CD4-positive, alpha-beta T cell treated with Interleukin-15 for 1 hour (primary cell): ENCODE measurements at regions not wholly inside any gene's neighbourhood (a gene's known extent, or its start where the extent isn't known, plus 50 kb on each side); places are given as distances from the start of the nearest gene placed in this dataset.

Experiments used
- DNase-seq: peaks from one replicate; pipeline ENCODE4 v3.0.0-alpha.2; 2020

- no peak for DNase-seq
These were observed 78.1 kb upstream of the PELI1 start for GRCh38 chr2:64222351-64222750.

DNA sequence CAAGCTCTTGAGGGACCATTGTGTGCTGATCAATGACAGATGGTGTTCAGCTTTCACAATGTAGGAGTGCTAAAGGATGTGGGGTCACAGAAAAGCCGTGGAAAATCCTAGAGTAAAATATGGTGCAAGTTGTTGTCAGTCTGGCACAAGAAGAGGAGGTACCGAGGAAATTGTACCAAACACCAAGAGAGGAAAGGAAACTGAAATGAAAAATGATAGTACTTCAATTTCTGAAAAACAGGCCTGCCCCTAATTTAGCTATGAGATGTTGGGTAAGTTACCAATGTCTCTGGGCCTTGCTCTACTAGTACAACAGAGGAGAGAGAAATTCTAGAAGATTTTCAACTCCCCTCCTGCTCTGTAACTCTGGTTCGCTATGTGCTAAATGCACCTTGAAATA, 78.8 kb upstream of the PELI1 start:
- no peak for DNase-seq

DNA sequence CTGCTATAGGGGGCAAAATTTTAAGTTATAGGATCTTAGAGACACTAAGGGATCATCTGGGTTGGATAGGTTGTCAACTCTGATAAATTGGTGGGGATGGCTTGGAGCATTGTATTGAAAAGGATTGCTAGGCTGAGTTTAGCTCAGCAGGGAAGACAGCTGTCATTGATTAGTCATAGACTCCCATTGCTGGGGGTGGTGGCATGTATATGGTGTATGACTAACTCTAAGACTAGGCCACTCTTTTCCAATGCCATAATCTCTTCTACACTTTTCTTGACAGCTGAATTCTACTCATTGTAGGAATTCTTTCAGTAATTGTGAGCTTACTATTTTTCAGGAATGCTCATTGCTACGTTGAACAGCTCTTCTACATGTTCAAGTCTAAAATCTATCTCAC, 81.3 kb upstream of the PELI1 start:
- DNase-seq: no peak

GRCh38 chr2:64226611-64227010, 82.4 kb upstream of the PELI1 start:
- DNase-seq: no peak

- no peak for DNase-seq
These were observed 83.4 kb upstream of the PELI1 start for GRCh38 chr2:64227603-64228125.

- peak; percentile 60 for DNase-seq
These were observed 84.0 kb upstream of the PELI1 start for GRCh38 chr2:64228126-64228678.

- no peak for DNase-seq
These were observed 84.7 kb upstream of the PELI1 start for GRCh38 chr2:64228918-64229317.

- DNase-seq: no peak
These were observed 86.3 kb upstream of the PELI1 start for GRCh38 chr2:64230540-64230939.

GRCh38 chr2:64232266-64232665, 88.0 kb upstream of the PELI1 start:
- DNase-seq: no peak

DNA sequence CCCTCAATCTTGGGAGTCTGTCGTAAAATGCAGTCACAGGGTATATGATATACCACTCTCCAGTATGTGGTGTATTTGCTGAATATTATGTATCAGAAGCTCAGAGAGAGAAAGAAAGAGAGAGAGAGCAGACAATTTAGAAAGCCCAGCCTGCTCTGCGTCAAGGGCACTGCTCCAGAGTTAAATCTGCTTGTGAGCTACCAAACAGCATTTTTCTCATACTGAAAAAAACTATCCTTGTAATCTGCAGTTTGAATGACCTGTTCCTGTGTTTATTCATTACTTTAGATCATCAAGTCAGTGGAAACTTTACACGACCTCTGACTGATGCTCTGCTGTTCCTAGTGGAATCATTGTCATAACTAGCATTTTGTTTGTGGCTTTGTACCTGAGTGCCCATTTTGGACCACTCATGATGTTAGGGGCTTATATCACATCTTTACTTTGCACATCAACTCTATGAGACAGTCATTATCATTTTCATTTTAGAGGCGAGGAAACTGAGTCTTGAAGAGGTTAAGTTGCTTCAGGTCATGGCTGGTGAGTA, 89.2 kb upstream of the PELI1 start:
- DNase-seq: no peak

DNA sequence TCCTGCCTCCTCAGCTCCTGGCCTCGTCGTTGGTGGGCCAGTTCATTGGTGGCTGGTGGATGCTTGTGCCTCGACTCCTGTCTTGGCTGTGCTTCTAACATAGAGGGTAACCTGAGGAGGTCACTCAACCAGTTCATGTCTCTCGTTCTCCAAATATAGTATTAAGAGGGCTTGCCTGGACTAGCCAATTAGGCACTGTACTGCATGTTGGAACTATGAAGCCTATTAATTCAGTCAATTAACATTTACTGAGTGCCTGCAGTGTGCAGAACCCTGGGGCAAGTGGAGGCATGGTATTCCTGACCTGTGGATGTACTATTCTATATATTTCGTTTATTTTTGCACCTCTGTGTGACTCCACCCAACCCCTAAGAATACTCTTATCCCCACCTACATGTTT, 89.9 kb upstream of the PELI1 start:
- DNase-seq: no peak

- DNase-seq: no peak
These were observed 90.6 kb upstream of the PELI1 start for GRCh38 chr2:64234785-64235184.

DNA sequence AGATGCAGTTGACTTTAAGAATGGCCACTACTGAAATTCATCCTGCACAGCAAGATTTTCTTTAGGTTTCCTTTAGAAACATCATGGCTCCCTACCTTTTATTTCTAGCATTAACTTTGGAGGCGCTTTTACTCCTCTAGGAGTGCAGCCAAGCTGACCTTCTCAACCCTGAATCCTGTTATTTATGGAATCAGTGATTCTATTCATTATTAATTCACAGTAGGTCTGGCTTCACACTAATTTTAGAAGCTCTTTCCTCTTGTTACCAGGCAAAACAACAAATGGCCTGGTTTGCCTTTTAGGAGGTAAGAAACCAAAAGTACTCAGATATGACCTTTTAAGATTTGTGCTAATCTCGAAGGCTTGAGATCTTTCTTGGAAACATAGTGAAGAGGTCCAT, 93.0 kb upstream of the PELI1 start:
- DNase-seq: no peak

DNA sequence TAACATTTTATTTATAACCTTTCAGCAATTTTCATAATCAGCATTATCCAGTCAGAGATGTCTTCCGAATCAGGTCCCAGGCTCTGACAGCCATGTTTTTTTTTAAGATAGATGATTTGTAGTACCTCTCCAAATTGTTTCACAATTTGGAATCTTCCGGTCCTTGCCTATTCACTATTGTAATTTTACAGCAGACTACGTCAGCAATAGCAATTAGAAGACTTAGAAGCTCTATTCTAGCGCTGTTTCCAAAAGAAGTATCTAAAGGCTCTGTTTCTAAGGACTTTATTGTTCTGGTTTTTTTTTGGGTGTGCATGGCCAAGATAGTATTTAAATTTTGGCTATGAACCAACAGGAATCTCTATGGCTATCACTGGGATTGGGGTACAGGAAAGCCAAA, 94.6 kb upstream of the PELI1 start:
- DNase-seq: no peak

GRCh38 chr2:64243081-64244036, 99.1 kb upstream of the PELI1 start:
- DNase-seq: no peak

GRCh38 chr2:64244037-64244416, 99.8 kb upstream of the PELI1 start:
- no peak for DNase-seq

GRCh38 chr2:64245631-64246030, 101.4 kb upstream of the PELI1 start:
- no peak for DNase-seq

DNA sequence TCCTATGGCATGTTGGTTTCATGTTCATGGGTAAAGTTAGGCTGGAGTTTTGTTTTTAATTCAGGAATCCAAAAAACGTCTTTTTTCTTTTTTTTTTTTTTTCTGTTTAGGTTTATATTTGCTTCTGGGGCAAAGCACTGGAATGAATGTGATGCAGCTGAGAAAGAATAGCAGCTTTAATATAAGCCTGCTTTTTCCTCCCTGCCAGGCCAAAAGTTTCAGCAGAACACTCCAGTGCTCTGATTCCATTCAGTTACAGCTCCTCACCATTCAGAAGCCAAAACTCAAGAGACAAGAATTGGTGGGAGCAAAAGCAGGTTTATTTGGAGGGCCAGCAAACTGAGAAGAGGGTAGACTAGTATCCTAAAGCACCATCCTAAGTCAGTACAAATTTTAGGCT, 102.7 kb upstream of the PELI1 start:
- DNase-seq: no peak

DNA sequence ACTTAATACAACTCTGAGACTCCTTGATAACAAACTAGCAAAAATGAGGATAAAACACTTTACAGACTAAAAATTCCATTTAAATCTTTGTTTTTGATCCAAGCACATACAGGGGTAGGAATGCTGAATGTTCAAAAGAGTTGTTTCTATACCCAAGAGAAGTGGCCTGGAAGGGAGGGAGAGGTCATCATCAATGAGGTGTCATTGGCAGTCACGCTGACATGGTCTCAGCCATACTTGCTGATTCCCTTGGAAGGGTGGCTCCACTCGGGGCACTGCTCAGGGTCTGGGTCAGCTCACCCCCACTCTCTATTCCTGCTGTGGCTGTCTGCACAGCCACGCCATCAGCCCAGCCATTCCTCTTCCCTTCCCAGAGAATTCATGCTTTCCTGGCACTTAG, 105.2 kb upstream of the PELI1 start:
- DNase-seq: no peak

GRCh38 chr2:64250063-64250462, 105.8 kb upstream of the PELI1 start:
- no peak for DNase-seq

DNA sequence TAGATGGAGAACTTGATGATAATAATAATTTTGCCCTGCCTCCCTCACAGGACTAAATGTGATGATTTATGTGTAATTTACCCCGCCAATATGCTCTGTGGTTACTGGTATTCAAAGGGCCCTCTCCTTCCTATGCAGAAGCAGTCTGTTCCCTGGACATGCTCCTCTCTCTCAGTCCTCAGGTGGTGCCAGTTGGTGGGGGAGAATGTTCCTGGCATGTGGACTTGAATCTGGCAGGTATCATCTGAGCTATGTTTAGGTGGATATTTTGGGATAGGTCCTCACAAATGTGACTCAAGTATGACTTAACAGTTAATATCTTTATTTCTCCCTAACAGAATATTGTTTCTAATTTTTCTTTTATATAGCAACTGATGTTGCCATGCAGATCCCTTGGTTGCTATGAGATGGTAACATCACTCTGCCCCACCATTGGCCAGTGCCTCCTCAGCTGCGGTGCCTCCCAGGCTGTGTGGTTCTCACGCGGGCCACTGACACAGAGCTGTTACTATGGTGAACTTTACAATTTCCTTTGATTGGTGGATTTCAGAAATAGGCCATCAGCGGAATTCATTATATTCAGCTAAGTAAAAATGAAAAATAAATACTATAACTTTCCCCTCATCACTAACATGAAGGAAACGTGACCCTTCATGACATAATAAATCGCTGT, 106.7 kb upstream of the PELI1 start:
- DNase-seq: no peak

DNA sequence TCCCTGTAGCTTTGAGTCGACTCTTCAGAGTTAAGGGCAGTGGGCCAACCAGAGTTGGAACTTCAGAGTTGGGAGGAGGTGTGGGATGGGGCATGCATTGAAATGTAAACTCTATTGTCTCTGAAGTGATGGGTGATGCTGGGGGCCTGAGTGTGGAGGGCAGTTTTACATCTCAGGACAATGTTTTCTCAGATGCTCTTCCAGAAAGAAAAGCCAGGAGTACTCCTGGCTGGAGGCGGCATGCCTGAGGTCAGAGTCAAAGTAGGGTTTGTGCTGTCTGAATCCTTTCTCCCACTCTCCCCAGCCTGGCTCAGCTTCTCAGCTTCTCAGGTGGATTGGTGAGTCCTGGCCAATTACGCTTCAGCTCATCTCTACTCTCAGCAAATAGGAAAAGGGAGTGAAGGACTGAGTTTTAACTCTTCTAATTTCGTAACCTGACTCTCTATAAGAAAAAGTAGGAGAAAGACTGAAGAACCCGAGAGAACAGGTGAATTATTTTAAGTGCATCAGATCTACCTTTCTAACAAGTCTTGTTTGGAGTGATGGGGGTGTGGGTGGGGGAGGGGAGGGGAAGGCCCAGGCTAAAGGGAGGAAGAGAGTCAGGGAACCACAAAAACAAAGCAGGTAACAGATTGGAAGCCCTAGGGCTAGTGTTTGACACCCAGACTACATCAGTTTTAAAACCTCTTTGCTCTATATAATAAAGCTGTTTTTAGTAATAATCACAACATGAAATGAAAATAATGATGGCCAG, 107.5 kb upstream of the PELI1 start:
- DNase-seq: no peak
